WI38 (cell line): ENCODE measurements at regions not wholly inside any gene's neighbourhood (a gene's known extent, or its start where the extent isn't known, plus 50 kb on each side); places are given as distances from the start of the nearest gene placed in this dataset.
"Not testable (repeated sequence)": the region's sequence is repeated elsewhere in the genome, so short reads cannot be mapped to it uniquely, and the experiment has no call there.

Experiments
- H3K4me3 ChIP-seq: 2 replicates; pipeline ENCODE4 v1.5.1; 2011; ENCODE audit warnings: low read depth, mild to moderate bottlenecking, control low read depth, low read length
- CTCF ChIP-seq: IDR thresholded peaks from 2 replicates; pipeline ENCODE4 v1.5.1; 2012; ENCODE audit warnings: low read depth, mild to moderate bottlenecking, control low read depth, low read length

DNA sequence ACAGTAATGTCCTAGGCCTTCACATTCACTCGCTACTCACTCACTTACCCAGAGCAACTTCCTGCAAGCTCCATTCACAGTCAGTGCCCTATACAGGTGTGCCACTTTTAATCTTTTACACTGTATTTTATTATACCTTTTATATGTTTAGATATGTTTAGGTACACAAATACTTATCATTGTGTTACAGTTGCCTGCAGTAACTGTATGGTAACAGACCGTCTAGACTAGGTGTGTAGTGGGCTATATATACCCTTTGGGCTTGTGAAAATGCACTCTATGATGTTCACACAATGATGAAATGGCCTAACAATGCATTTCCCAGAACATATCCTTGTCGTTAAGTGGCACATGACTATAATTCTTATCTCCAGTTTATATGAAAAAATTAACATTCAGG, 204.5 kb upstream of the HMCN1 start:
- TF ChIP-seq CTCF: no peak
- no peak overlapping the region for H3K4me3 ChIP-seq

- no peak for TF ChIP-seq CTCF
- no peak overlapping the region for H3K4me3 ChIP-seq
These were observed 206.0 kb upstream of the HMCN1 start for GRCh38 chr1:185528084-185528676.

DNA sequence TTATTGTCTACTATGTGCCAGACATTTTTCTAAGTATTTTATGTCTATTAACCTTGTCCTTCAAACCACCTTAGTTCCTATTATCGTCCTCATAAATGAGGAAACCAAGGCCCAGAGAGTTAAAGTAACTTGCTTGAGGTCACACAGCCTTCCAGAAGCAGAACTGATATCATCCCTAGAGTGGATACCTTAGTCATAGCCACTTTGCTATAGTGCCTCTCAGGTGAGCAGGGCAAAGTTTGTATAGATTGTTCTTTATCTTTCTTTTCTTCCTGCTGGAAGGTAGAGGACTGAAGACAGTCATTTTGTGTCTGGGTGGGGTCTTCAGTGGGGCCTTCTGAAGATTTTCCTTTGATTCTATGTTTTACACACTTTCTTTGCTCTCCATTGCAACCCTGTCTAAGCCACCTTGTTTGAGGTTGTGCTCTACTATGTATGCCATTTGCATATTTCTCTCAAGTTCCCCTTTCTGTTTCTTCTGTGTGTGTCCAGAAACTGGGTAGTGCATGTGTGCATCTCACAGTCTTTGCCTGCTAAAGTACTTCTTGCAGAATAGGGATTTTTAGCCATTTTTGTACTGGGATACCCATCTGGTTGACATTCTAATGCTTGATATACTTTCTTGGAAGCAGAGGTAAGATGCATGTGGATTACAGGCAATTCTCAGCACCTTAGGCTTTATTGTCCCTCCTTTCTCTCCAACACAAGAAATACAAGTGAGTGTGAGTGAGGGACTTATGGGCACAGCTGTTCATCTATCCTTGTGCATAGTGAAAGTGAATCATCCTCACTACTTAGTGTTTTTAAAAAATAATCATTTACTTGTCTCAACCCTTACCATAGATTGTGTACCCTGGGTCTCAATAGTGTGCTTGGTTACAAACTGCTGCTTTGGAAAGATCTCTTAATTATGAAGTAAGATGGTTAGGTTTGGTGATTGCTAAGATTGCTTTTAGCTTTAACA, 207.6 kb upstream of the HMCN1 start:
- H3K4me3 ChIP-seq: no peak overlapping the region
- TF ChIP-seq CTCF: no peak

GRCh38 chr1:185520188-185520920, 203.3 kb upstream of the IVNS1ABP start:
- no peak for TF ChIP-seq CTCF
- no peak overlapping the region for H3K4me3 ChIP-seq

GRCh38 chr1:185517808-185518419, 200.9 kb upstream of the IVNS1ABP start:
- no peak overlapping the region for H3K4me3 ChIP-seq
- TF ChIP-seq CTCF: no peak

DNA sequence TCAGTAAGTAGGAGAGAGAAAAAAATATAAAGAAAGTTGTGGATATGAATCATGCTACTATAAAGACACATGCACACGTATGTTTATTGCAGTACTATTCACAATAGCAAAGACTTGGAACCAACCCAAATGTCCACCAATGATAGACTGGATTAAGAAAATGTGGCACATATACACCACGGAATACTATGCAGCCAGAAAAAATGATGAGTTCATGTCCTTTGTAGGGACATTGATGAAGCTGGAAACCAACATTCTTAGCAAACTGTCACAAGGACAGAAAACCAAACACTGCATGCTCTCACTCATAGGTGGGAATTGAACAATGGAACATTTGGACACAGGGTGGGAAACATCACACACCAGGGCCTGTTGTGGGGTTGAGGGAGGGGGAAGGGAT, 200.3 kb upstream of the IVNS1ABP start:
- not testable (repeated sequence) for H3K4me3 ChIP-seq

- no peak for TF ChIP-seq CTCF
- no peak overlapping the region for H3K4me3 ChIP-seq
These were observed 198.7 kb upstream of the IVNS1ABP start for GRCh38 chr1:185515696-185516095.
